PC-9 (cell line): ENCODE measurements at regions not wholly inside any gene's neighbourhood (a gene's known extent, or its start where the extent isn't known, plus 50 kb on each side); places are given as distances from the start of the nearest gene placed in this dataset.
"Not testable (repeated sequence)": the region's sequence is repeated elsewhere in the genome, so short reads cannot be mapped to it uniquely, and the experiment has no call there.

Experiments used
- BruUV-seq: library from RNA; stranded (reverse); fragments of 400-500 nt; replicated peaks from 2 replicates; lab custom pipeline; 2021; lab: Mats Ljungman, UMichigan
- CTCF ChIA-PET: fragments of 300-600 bp; sonication (Branson Sonifier 250); formaldehyde crosslinking; loops from one replicate; lab custom pipeline; 2022; ENCODE audit warnings: antibody characterized with exemption; lab: Charles Lee
- POLR2A ChIA-PET: fragments of 300-600 bp; sonication (Branson Sonifier 250); formaldehyde crosslinking; loops from one replicate; lab custom pipeline; 2022; ENCODE audit warnings: antibody characterized with exemption; ENCODE audit not compliant: unreplicated experiment; lab: Charles Lee
- DNase-seq, 2 experiments: peaks; one replicate each; pipeline versions ENCODE4 v3.0.0 to v3.0.0-alpha.2; 2015 to 2022; ENCODE audit warnings: mixed read lengths in 1 of 2
- H2AFZ ChIP-seq: fragments of 200-600 bp; sonication (generic); 2 replicates; pipeline ENCODE4 v1.8.1; 2017; ENCODE audit warnings: antibody characterized with exemption
- H3F3A ChIP-seq: fragments of 200-600 bp; sonication (generic); 2 replicates; pipeline ENCODE4 v1.8.1; 2017; ENCODE audit warnings: antibody characterized with exemption, mild to moderate bottlenecking, low read depth; ENCODE audit not compliant: insufficient read depth
- H3K27ac ChIP-seq: fragments of 200-600 bp; sonication (generic); 2 replicates; pipeline ENCODE4 v1.6.1; 2016; ENCODE audit warnings: mixed run types
- H3K27me3 ChIP-seq: fragments of 200-600 bp; sonication (generic); 2 replicates; pipeline ENCODE4 v1.6.1; 2016; ENCODE audit warnings: low read depth, mixed run types; ENCODE audit not compliant: insufficient read depth
- H3K36me3 ChIP-seq: fragments of 200-600 bp; sonication (generic); 2 replicates; pipeline ENCODE4 v1.6.1; 2016; ENCODE audit warnings: low read depth, mixed run types
- H3K4me1 ChIP-seq: fragments of 200-600 bp; sonication (generic); replicated peaks from 2 replicates; pipeline ENCODE4 v1.6.1; 2016; ENCODE audit warnings: mixed run types; ENCODE audit not compliant: insufficient read depth
- H3K4me2 ChIP-seq: fragments of 200-600 bp; sonication (generic); 2 replicates; pipeline ENCODE4 v1.6.1; 2017; ENCODE audit warnings: mixed run types
- H3K4me3 ChIP-seq: fragments of 200-600 bp; sonication (generic); 2 replicates; pipeline ENCODE4 v1.6.1; 2016; ENCODE audit warnings: mixed run types
- H3K79me2 ChIP-seq: fragments of 200-600 bp; sonication (generic); 2 replicates; pipeline ENCODE4 v1.6.1; 2017; ENCODE audit warnings: low read depth, mixed run types
- H3K9me2 ChIP-seq: fragments of 200-600 bp; sonication (generic); 2 replicates; pipeline ENCODE4 v1.8.1; 2017; ENCODE audit warnings: mild to moderate bottlenecking; ENCODE audit not compliant: insufficient read depth
- H3K9me3 ChIP-seq: fragments of 200-600 bp; sonication (generic); 2 replicates; pipeline ENCODE4 v1.8.1; 2016; ENCODE audit warnings: low read depth; ENCODE audit not compliant: insufficient read depth
- H4K20me1 ChIP-seq: fragments of 200-600 bp; sonication (generic); 2 replicates; pipeline ENCODE4 v1.8.1; 2017; ENCODE audit not compliant: insufficient read depth
- EZH2 ChIP-seq: fragments of 200-600 bp; sonication (generic); IDR thresholded peaks from 2 replicates; pipeline ENCODE4 v1.8.0; 2017; ENCODE audit warnings: antibody characterized with exemption, low read depth
- intact Hi-C: fragments of 100-400 bp; cut with micrococcal nuclease; formaldehyde crosslinking; loops from one replicate; pipeline ENCODE4 v1.10.0; 2022; ENCODE audit not compliant: unreplicated experiment
- TF ChIP-seq, protein P1 (sequence below): fragments of 200-600 bp; sonication (generic); conservative IDR thresholded peaks from 2 replicates; pipeline ENCODE4 v1.6.1; 2017; ENCODE audit warnings: mixed run types, antibody characterized with exemption, mild to moderate bottlenecking, moderate library complexity

DNA sequence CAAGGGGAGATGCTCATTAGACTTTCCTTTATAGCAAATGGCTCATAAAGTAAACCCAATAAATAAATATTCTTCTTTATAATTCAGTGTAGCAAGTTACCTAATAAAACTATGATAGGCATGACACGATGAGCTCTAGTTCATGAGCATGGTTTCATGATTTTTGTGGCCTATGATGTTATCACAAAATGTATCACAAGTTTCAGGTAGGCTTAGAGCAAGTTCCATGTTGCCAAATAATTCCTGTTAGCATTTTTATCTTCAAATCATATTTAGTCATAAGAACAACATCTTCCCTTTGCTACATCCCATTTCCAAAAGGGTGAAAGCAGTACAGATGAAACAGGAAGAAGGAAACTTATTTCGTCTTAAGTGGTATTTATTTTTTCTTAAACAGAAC lies 200.2 kb downstream of the ENC1 start:
- Histone ChIP-seq H3K4me2 (no peak overlapping the region), H3K36me3 (no peaks in the 10 kb centered on the region), H3K4me3 (no peak overlapping the region), H3K79me2 (no peaks in the 10 kb centered on the region), H3K9me2 (no peaks in the 10 kb centered on the region), H3K27ac (no peak overlapping the region), H3K4me1 (no peaks in the 10 kb centered on the region), H3F3A (no peaks in the 10 kb centered on the region), H3K9me3 (no peaks in the 10 kb centered on the region), H3K27me3 (no peaks in the 10 kb centered on the region), H4K20me1 (no peaks in the 10 kb centered on the region), H2AFZ (no peak overlapping the region)
- BruUV-seq = no TSS peak
- no peak for DNase-seq
- CTCF ChIA-PET = no interaction called here
- POLR2A ChIA-PET = no interaction called here
- no peak for TF ChIP-seq EZH2
- TF ChIP-seq, protein P1, sequence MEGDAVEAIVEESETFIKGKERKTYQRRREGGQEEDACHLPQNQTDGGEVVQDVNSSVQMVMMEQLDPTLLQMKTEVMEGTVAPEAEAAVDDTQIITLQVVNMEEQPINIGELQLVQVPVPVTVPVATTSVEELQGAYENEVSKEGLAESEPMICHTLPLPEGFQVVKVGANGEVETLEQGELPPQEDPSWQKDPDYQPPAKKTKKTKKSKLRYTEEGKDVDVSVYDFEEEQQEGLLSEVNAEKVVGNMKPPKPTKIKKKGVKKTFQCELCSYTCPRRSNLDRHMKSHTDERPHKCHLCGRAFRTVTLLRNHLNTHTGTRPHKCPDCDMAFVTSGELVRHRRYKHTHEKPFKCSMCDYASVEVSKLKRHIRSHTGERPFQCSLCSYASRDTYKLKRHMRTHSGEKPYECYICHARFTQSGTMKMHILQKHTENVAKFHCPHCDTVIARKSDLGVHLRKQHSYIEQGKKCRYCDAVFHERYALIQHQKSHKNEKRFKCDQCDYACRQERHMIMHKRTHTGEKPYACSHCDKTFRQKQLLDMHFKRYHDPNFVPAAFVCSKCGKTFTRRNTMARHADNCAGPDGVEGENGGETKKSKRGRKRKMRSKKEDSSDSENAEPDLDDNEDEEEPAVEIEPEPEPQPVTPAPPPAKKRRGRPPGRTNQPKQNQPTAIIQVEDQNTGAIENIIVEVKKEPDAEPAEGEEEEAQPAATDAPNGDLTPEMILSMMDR = no peak
- intact Hi-C loops = no loop called here

DNA sequence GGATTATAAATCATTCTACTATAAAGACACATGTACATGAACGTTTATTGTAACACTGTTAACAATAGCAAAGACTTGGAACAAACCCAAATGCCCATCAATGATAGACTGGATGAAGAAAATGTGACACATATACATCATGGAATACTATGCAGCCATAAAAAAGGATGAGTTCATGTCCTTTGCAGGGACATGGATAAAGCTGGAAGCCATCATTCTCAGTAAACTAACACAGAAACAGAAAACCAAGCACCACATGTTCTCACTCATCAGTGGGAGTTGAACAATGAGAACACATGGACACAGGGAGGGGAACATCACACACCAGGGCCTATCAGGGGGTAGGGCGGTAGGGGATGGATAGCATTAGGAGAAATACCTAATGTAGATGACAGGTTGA lies 202.7 kb downstream of the ENC1 start:
- DNase-seq, H4K20me1 ChIP-seq, CTCF ChIA-PET, H3K9me2 ChIP-seq, POLR2A ChIA-PET, H3K9me3 ChIP-seq, H2AFZ ChIP-seq, H3K4me2 ChIP-seq, BruUV-seq, intact Hi-C loops, H3K36me3 ChIP-seq, H3K27me3 ChIP-seq, H3K27ac ChIP-seq, H3K4me3 ChIP-seq, H3K4me1 ChIP-seq, H3F3A ChIP-seq, H3K79me2 ChIP-seq: not testable (repeated sequence)

DNA sequence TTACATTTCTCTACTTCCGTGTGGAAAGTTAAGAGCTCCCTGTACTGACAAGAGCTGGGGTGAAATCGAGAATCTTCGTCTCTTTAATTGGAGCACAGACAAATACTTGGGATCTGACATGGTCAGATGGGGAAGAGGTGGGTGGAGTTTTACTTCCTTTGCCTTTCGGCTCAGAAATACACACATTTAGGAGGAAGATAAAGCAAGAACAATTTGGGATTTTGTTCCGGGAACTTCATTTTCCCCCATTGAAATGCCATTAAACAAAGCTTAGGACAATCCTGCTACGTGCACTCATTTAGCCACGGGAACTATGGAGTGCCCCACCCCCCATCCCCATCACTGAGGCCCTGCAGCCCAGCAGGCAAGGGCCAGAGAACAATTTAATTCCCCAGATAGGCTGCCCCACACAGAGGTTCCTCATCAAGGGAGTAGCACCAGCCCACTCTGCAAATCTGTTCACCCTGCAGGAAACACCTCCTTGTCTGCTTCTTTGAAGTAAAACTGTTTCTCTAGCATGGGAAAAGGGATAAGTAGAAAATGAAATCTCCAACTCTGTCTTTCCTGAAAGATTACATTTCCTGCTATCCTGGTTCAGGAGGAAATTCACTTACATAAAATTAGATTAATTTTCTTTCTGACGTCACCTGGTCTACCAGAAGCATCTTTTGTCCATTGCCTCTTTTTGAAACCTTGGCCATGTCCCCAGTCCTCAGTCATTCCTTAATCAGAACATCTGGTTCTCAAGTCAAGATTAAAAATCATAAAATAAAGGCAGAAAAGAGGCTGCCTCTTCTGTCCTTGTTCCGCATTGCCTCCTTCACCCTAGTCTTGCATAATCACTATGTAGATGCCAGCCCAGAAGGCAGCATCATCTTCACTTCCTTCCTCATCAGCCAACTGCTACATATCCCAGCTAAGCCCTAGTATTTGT lies 206.4 kb downstream of the ENC1 start:
- BruUV-seq = no TSS peak
- Histone ChIP-seq H3K4me3 (no peak overlapping the region), H3K36me3 (no peaks in the 10 kb centered on the region), H3K27ac (no peak overlapping the region), H3K9me3 (0 out of 2 replicates have a peak, but pooled peaks cover 4% of the 10 kb centered on the region), H3F3A (no peaks in the 10 kb centered on the region), H3K79me2 (no peaks in the 10 kb centered on the region), H3K4me1 (no peaks in the 10 kb centered on the region), H4K20me1 (no peaks in the 10 kb centered on the region), H3K27me3 (no peaks in the 10 kb centered on the region), H3K4me2 (no peak overlapping the region), H2AFZ (no peak overlapping the region), H3K9me2 (no peaks in the 10 kb centered on the region)
- CTCF ChIA-PET = no interaction called here
- POLR2A ChIA-PET = interaction anchor here (0.6 kb wide), 1 partner anchor 183 kb away, joined by 8 read pairs; no protein-coding TSS in a partner anchor
- no peak for DNase-seq
- intact Hi-C loops = no loop called here
- no peak for TF ChIP-seq EZH2
- TF ChIP-seq, protein P1 = no peak
